ENCODE measurements at regions not wholly inside any gene's neighbourhood (a gene's known extent, or its start where the extent isn't known, plus 50 kb on each side); places are given as distances from the start of the nearest gene placed in this dataset.

DNA sequence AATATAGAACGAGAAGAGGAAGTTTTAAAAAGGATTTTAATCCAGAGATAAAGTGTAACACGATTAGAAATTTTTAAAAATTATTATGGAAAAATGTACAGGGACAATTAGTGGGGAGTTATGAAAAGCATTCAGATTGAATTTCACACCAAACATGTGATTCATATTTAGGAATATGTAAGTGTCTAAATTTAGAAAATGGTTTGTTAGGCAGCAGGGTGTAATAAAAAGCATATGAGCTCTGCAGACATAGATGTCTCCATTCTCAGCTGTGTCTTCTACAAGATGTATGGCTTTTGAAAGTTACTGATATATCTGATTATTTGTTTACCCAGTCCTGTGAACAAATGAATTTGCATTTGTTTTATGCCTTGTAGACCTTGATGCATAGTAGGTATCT, 638.9 kb upstream of the AGA start:
- no peak for TF ChIP-seq SUZ12 (IDR thresholded peaks at IDR 0.05; ENCODE audit: extremely low read depth, insufficient read depth, insufficient read length)
- no peak for TF ChIP-seq YY1 (IDR thresholded peaks at IDR 0.05; ENCODE audit: insufficient read depth, insufficient read length)
- no peak for TF ChIP-seq ZNF274 (IDR thresholded peaks at IDR 0.05; ENCODE audit: low read depth, low read length)

Data from NT2/D1 (cell line).